ENCODE measurements at regions not wholly inside any gene's neighbourhood (a gene's known extent, or its start where the extent isn't known, plus 50 kb on each side); places are given as distances from the start of the nearest gene placed in this dataset.

- TF ChIP-seq TAF1 (IDR thresholded peaks at IDR 0.05; ENCODE audit: borderline replicate concordance, low read depth, low read length) (no peak), MAX (IDR thresholded peaks at IDR 0.05; ENCODE audit: low read depth, low read length) (no peak)
Measured at GRCh38 chr20:6705106-6705766, 62.2 kb upstream of the BMP2 start.

Measured in GM12878 (cell line).